IMR-90 (cell line): ENCODE measurements at regions not wholly inside any gene's neighbourhood (a gene's known extent, or its start where the extent isn't known, plus 50 kb on each side); places are given as distances from the start of the nearest gene placed in this dataset.

Experiments used
- ATAC-seq: fragments of 200-7000 bp; cut with Tn5 transposase; 2 replicates; pipeline ENCODE4 v1.9.1; 2020; ENCODE audit warnings: low read depth, mild to moderate bottlenecking, moderate library complexity
- BruUV-seq: library from RNA; stranded (reverse); fragments of 400-500 nt; replicated peaks from 2 replicates; lab custom pipeline; 2021; lab: Mats Ljungman, UMichigan
- CTCF ChIA-PET: fragments of 300-600 bp; formaldehyde crosslinking; extraction: SDS; loops from one replicate; lab custom pipeline; 2021; ENCODE audit warnings: antibody characterized with exemption; lab: Yijun Ruan, JAX
- POLR2A ChIA-PET: fragments of 300-600 bp; sonication (Branson Sonifier 250); formaldehyde crosslinking; loops from one replicate; lab custom pipeline; 2022; ENCODE audit warnings: antibody characterized with exemption; ENCODE audit not compliant: unreplicated experiment; lab: Charles Lee
- DNase-seq: peaks from one replicate; pipeline ENCODE4 v3.0.0; 2013
- H2AFZ ChIP-seq: replicated peaks from 2 replicates; pipeline ENCODE3; 2013; ENCODE audit warnings: low read length, mild to moderate bottlenecking; ENCODE audit not compliant: poor library complexity
- H2AK5ac ChIP-seq: 2 replicates; pipeline ENCODE4 v1.6.1; 2013; ENCODE audit warnings: low read depth, low read length, inconsistent platforms
- H2AK9ac ChIP-seq: replicated peaks from 2 replicates; pipeline ENCODE3; 2013; ENCODE audit warnings: mild to moderate bottlenecking, low read depth, low read length, moderate library complexity; ENCODE audit not compliant: poor library complexity
- H2BK120ac ChIP-seq: 2 replicates; pipeline ENCODE4 v1.6.1; 2013; ENCODE audit warnings: low read depth, low read length, inconsistent platforms
- H2BK15ac ChIP-seq: 3 replicates; pipeline ENCODE4 v1.6.1; 2013; ENCODE audit warnings: low read depth, low read length, inconsistent platforms
- H2BK20ac ChIP-seq: 2 replicates; pipeline ENCODE4 v1.6.1; 2013; ENCODE audit warnings: low read depth, mild to moderate bottlenecking, inconsistent platforms, low read length, moderate library complexity
- H2BK5ac ChIP-seq: 2 replicates; pipeline ENCODE4 v1.6.1; 2013; ENCODE audit warnings: mild to moderate bottlenecking, low read depth, low read length, inconsistent platforms; ENCODE audit not compliant: poor library complexity, severe bottlenecking
- H3K14ac ChIP-seq: replicated peaks from 2 replicates; pipeline ENCODE4 v1.6.1; 2013; ENCODE audit warnings: low read depth, low read length, inconsistent platforms
- H3K18ac ChIP-seq: 2 replicates; pipeline ENCODE4 v1.6.1; 2013; ENCODE audit warnings: low read depth, low read length, control low read depth
- H3K23ac ChIP-seq: 2 replicates; pipeline ENCODE4 v1.6.1; 2013; ENCODE audit warnings: low read depth, low read length, inconsistent platforms
- H3K27ac ChIP-seq: 2 replicates; pipeline ENCODE4 v1.5.1; 2013; ENCODE audit warnings: mild to moderate bottlenecking, control low read depth, low read length; ENCODE audit not compliant: insufficient read depth
- H3K27me3 ChIP-seq: 2 replicates; pipeline ENCODE4 v1.6.1; 2013; ENCODE audit warnings: low read length; ENCODE audit not compliant: control insufficient read depth, insufficient read depth
- H3K36me3 ChIP-seq: 2 replicates; pipeline ENCODE4 v1.6.1; 2013; ENCODE audit warnings: low read length, mixed read lengths; ENCODE audit not compliant: control insufficient read depth, insufficient read depth
- H3K4ac ChIP-seq: 2 replicates; pipeline ENCODE4 v1.6.1; 2013; ENCODE audit warnings: low read depth, low read length, inconsistent platforms
- H3K4me1 ChIP-seq: 2 replicates; pipeline ENCODE4 v1.6.1; 2013; ENCODE audit warnings: low read length, mixed read lengths; ENCODE audit not compliant: control insufficient read depth, insufficient read depth
- H3K4me2 ChIP-seq: 2 replicates; pipeline ENCODE4 v1.6.1; 2013; ENCODE audit warnings: low read depth, mild to moderate bottlenecking, control low read depth, low read length, moderate library complexity
- H3K4me3 ChIP-seq: 2 replicates; pipeline ENCODE4 v1.5.1; 2013; ENCODE audit warnings: low read depth, mild to moderate bottlenecking, control low read depth, low read length, moderate library complexity; ENCODE audit not compliant: insufficient read depth
- H3K56ac ChIP-seq: 2 replicates; pipeline ENCODE4 v1.6.1; 2013; ENCODE audit warnings: low read length, inconsistent platforms; ENCODE audit not compliant: insufficient read depth; ENCODE audit errors: extremely low read depth
- H3K79me1 ChIP-seq, 2 experiments: 2 replicates each; pipeline ENCODE4 v1.6.1; 2013; ENCODE audit warnings: low read length in 2 of 2, inconsistent platforms in 1 of 2, low read depth in 1 of 2
- H3K9ac ChIP-seq: 2 replicates; pipeline ENCODE4 v1.6.1; 2013; ENCODE audit warnings: low read depth, low read length, control low read depth
- H3K9me1 ChIP-seq: 2 replicates; pipeline ENCODE4 v1.6.1; 2013; ENCODE audit warnings: low read length, inconsistent platforms; ENCODE audit not compliant: insufficient read depth
- H3K9me3 ChIP-seq: 2 replicates; pipeline ENCODE4 v1.6.1; 2013; ENCODE audit warnings: low read length; ENCODE audit not compliant: control insufficient read depth, insufficient read depth
- H4K20me1 ChIP-seq: 2 replicates; pipeline ENCODE4 v1.6.1; 2013; ENCODE audit warnings: low read length, inconsistent platforms; ENCODE audit not compliant: insufficient read depth
- H4K5ac ChIP-seq: 2 replicates; pipeline ENCODE4 v1.6.1; 2013; ENCODE audit warnings: mild to moderate bottlenecking, low read depth, low read length, control low read depth
- H4K8ac ChIP-seq, 2 experiments: 2 replicates each; pipeline ENCODE4 v1.6.1; 2013; ENCODE audit warnings: low read depth in 2 of 2, low read length in 2 of 2, control low read depth in 1 of 2, inconsistent platforms in 1 of 2
- H4K91ac ChIP-seq: 2 replicates; pipeline ENCODE4 v1.6.1; 2013; ENCODE audit warnings: low read depth, low read length, inconsistent platforms; ENCODE audit not compliant: insufficient read depth
- BHLHE40 ChIP-seq: fragments of 150-350 bp; IDR thresholded peaks from 2 replicates; pipeline ENCODE4 v1.6.1; 2016; ENCODE audit warnings: mild to moderate bottlenecking, low read depth, low read length
- CEBPB ChIP-seq: IDR thresholded peaks from 2 replicates; pipeline ENCODE4 v1.6.1; 2012; ENCODE audit warnings: low read depth, low read length, improper control_type of control experiment
- CHD1 ChIP-seq: IDR thresholded peaks from 2 replicates; pipeline ENCODE4 v1.6.1; 2012; ENCODE audit warnings: low read depth, low read length, improper control_type of control experiment
- FOS ChIP-seq: fragments of 150-350 bp; IDR thresholded peaks from 2 replicates; pipeline ENCODE4 v1.6.1; 2016; ENCODE audit warnings: low read depth, low read length
- MAFK ChIP-seq: IDR thresholded peaks from 2 replicates; pipeline ENCODE4 v1.6.1; 2012; ENCODE audit warnings: low read depth, low read length, improper control_type of control experiment
- MAZ ChIP-seq: IDR thresholded peaks from 2 replicates; pipeline ENCODE4 v1.6.1; 2012; ENCODE audit warnings: low read depth, mild to moderate bottlenecking, low read length, improper control_type of control experiment, moderate library complexity, borderline replicate concordance
- MXI1 ChIP-seq: IDR thresholded peaks from 2 replicates; pipeline ENCODE4 v1.6.1; 2012; ENCODE audit warnings: low read depth, mild to moderate bottlenecking, low read length, moderate library complexity, borderline replicate concordance
- NFE2L2 ChIP-seq: fragments of 150-350 bp; IDR thresholded peaks from 2 replicates; pipeline ENCODE4 v1.6.1; 2016; ENCODE audit warnings: low read depth, mild to moderate bottlenecking, low read length
- POLR2A ChIP-seq: IDR thresholded peaks from 2 replicates; pipeline ENCODE4 v1.6.1; 2012; ENCODE audit warnings: mild to moderate bottlenecking, low read depth, low read length
- RAD21 ChIP-seq: IDR thresholded peaks from 2 replicates; pipeline ENCODE4 v1.6.1; 2012; ENCODE audit warnings: low read length, improper control_type of control experiment
- RCOR1 ChIP-seq: IDR thresholded peaks from 2 replicates; pipeline ENCODE4 v1.6.1; 2012; ENCODE audit warnings: mild to moderate bottlenecking, low read length, improper control_type of control experiment; ENCODE audit not compliant: insufficient replicate concordance
- RFX5 ChIP-seq: IDR thresholded peaks from 2 replicates; pipeline ENCODE4 v1.8.0; 2012; ENCODE audit warnings: low read depth, mild to moderate bottlenecking, low read length, moderate library complexity
- SMC3 ChIP-seq: fragments of 150-350 bp; IDR thresholded peaks from 2 replicates; pipeline ENCODE4 v1.6.1; 2016; ENCODE audit warnings: low read depth, mild to moderate bottlenecking, antibody characterized with exemption, low read length, moderate library complexity
- USF2 ChIP-seq: fragments of 150-350 bp; IDR thresholded peaks from 2 replicates; pipeline ENCODE4 v1.6.1; 2017; ENCODE audit warnings: mild to moderate bottlenecking, antibody characterized with exemption, low read length, low read depth
- WGBS, 2 experiments: methylation state at CpG; one replicate each; pipeline versions ENCODE4 v1.1.5 to v1.1.7; 2013; ENCODE audit warnings: missing lambda C conversion rate in 2 of 2; ENCODE audit not compliant: insufficient read length in 1 of 2; ENCODE audit errors: extremely low coverage in 2 of 2; 5-methylcytosine and 5-hydroxymethylcytosine counted together
- dilution Hi-C: fragments of 300-500 bp; cut with HindIII; formaldehyde crosslinking; loops from one replicate; pipeline ENCODE4 v1.14.3; 2018; ENCODE audit warnings: low sequenced_read_pairs; ENCODE audit not compliant: unreplicated experiment
- in situ Hi-C: fragments of 300-500 bp; cut with MboI; formaldehyde crosslinking; loops from 3 replicates; pipeline ENCODE4 v1.14.3; 2019; ENCODE audit warnings: low sequenced_read_pairs, inconsistent platforms, mixed read lengths
- intact Hi-C: fragments of 100-400 bp; cut with micrococcal nuclease; formaldehyde crosslinking; loops from 2 replicates; pipeline ENCODE4 v1.10.0; 2022
- TF ChIP-seq, protein P1 (sequence below): conservative IDR thresholded peaks from 2 replicates; pipeline ENCODE4 v1.5.1; 2012; ENCODE audit warnings: mild to moderate bottlenecking, low read depth, low read length, improper control_type of control experiment
- TF ChIP-seq, protein P2 (sequence below): fragments of 150-350 bp; IDR thresholded peaks from 2 replicates; pipeline ENCODE4 v1.6.1; 2016; ENCODE audit warnings: low read depth, mild to moderate bottlenecking, low read length, moderate library complexity, borderline replicate concordance

- Histone ChIP-seq H3K27me3 (no peaks in the 10 kb centered on the region; the same call in 1 of the 2 replicates), H3K14ac (peak overlapping the region; percentile 81), H2AK9ac (peak overlapping the region; percentile 22), H3K9ac (peak overlapping the region; percentile 13; the same call in 1 of the 2 replicates), H3K4ac (peak overlapping the region; percentile 75), H2BK120ac (peak overlapping the region; percentile 88), H3K27ac (peak overlapping the region; percentile 78), H2BK20ac (peak overlapping the region; percentile 85), H2BK5ac (peak overlapping the region; percentile 54), H3K4me1 (peaks cover 20% of the 10 kb centered on the region), H3K56ac (0 out of 2 replicates have a peak overlapping the region, but pooled peaks have one; percentile 19), H4K5ac (peak overlapping the region; percentile 88), H3K4me3 (no peak overlapping the region), H3K9me1 (peaks cover 6% of the 10 kb centered on the region), H3K9me3 (peaks cover 2% of the 10 kb centered on the region; the same call in 1 of the 2 replicates), H2AK5ac (peak overlapping the region; percentile 89), H3K18ac (peak overlapping the region; percentile 92), H3K23ac (peak overlapping the region; percentile 62), H3K79me1 (no peaks in the 10 kb centered on the region), H4K20me1 (no peaks in the 10 kb centered on the region), H2AFZ (peak overlapping the region; percentile 27), H4K91ac (peak overlapping the region; percentile 86), H3K36me3 (no peaks in the 10 kb centered on the region), H3K4me2 (peak overlapping the region; percentile 37), H2BK15ac (peak overlapping the region; percentile 64; the same call in 2 of the 3 replicates), H4K8ac (peak overlapping the region; percentile 31 to 68; a peak in 3 of 4 replicates)
- in situ Hi-C loops (no loop called here), dilution Hi-C loops (no loop called here), intact Hi-C loops (no loop called here)
- no TSS peak for BruUV-seq
- TF ChIP-seq RCOR1 (no peak), POLR2A (no peak), SMC3 (no peak), MAZ (no peak), NFE2L2 (no peak), BHLHE40 (no peak), MAFK (no peak), RAD21 (no peak), CEBPB (no peak), MXI1 (no peak), USF2 (no peak), RFX5 (no peak), FOS (no peak), CHD1 (no peak)
- TF ChIP-seq, protein P1, sequence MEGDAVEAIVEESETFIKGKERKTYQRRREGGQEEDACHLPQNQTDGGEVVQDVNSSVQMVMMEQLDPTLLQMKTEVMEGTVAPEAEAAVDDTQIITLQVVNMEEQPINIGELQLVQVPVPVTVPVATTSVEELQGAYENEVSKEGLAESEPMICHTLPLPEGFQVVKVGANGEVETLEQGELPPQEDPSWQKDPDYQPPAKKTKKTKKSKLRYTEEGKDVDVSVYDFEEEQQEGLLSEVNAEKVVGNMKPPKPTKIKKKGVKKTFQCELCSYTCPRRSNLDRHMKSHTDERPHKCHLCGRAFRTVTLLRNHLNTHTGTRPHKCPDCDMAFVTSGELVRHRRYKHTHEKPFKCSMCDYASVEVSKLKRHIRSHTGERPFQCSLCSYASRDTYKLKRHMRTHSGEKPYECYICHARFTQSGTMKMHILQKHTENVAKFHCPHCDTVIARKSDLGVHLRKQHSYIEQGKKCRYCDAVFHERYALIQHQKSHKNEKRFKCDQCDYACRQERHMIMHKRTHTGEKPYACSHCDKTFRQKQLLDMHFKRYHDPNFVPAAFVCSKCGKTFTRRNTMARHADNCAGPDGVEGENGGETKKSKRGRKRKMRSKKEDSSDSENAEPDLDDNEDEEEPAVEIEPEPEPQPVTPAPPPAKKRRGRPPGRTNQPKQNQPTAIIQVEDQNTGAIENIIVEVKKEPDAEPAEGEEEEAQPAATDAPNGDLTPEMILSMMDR = no peak
- TF ChIP-seq, protein P2, sequence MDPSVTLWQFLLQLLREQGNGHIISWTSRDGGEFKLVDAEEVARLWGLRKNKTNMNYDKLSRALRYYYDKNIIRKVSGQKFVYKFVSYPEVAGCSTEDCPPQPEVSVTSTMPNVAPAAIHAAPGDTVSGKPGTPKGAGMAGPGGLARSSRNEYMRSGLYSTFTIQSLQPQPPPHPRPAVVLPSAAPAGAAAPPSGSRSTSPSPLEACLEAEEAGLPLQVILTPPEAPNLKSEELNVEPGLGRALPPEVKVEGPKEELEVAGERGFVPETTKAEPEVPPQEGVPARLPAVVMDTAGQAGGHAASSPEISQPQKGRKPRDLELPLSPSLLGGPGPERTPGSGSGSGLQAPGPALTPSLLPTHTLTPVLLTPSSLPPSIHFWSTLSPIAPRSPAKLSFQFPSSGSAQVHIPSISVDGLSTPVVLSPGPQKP = no peak
- ATAC-seq = no peak
- 76% methylated on average over 3 of the region's 5 CpGs; no CpG with 5 or more reads in 1 of the 2 experiments for WGBS, 2 experiments
- POLR2A ChIA-PET = no interaction called here
- peak; percentile 3 for DNase-seq
- CTCF ChIA-PET = no interaction called here
Observed at GRCh38 chr11:130710021-130710420, 206.3 kb downstream of the SNX19 start.
